HG03521 (cell line): ENCODE measurements at regions not wholly inside any gene's neighbourhood (a gene's known extent, or its start where the extent isn't known, plus 50 kb on each side); places are given as distances from the start of the nearest gene placed in this dataset.
"Not testable (repeated sequence)": the region's sequence is repeated elsewhere in the genome, so short reads cannot be mapped to it uniquely, and the experiment has no call there.

Source experiments
- ATAC-seq: cut with Tn5 transposase; IDR thresholded peaks from one replicate; pipeline ENCODE4 v1.9.1; 2021; ENCODE audit warnings: mild to moderate bottlenecking, moderate library complexity; ENCODE audit not compliant: unreplicated experiment

DNA sequence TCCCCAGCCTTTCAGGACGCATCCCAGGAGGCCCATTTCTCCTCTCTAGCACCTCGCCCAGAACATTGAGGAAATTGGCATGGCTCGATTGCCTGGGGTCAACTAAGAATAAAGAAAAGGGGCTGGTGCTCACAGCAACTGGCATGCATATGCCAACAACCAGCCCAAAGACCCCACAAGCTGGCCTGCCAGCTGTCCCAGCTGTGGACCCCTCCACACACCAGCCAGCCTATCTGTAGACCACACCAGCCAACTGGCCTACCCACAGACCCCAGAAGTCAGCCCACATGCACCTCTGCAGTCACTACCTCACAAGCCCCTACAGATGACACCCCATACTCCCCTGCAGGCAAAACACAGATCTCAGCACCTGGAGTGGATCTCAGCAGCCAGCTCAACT, 123.8 kb upstream of the ID2 start:
- no peak for ATAC-seq

DNA sequence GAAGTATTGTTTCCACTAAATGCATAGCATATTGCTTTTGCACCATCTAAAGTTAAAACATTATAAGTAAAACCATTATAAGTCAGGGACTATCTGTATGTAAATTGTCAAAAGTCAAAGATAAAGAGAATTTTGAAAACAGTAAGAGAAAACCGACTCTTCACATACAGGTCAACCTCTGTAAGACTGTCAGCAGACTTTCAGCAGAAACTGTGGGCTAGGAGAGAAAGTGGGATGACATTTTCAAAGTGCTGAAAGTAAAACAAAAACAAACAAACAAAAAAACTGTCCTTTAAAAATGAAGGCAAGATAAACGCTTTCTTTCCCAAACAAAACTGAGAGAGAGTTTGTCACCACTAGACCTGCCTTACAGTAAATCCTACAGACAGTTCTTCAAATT, 122.9 kb upstream of the ID2 start:
- ATAC-seq = no peak

- no peak for ATAC-seq
These were observed 122.1 kb upstream of the ID2 start for GRCh38 chr2:8559805-8560204.

DNA sequence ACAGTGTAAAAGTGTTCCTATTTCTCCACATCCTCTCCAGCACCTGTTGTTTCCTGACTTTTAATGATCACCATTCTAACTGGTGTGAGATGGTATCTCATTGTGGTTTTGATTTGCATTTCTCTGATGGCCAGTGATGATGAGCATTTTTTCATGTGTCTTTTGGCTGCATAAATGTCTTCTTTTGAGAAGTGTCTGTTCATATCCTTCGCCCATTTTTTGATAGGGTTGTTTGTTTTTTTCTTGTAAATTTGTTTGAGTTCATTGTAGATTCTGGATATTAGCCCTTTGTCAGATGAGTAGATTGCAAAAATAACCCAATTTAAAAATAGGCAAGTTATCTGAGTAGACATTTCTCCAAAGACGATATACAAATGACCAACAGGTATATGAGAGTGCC, 120.2 kb upstream of the ID2 start:
- ATAC-seq = not testable (repeated sequence)

DNA sequence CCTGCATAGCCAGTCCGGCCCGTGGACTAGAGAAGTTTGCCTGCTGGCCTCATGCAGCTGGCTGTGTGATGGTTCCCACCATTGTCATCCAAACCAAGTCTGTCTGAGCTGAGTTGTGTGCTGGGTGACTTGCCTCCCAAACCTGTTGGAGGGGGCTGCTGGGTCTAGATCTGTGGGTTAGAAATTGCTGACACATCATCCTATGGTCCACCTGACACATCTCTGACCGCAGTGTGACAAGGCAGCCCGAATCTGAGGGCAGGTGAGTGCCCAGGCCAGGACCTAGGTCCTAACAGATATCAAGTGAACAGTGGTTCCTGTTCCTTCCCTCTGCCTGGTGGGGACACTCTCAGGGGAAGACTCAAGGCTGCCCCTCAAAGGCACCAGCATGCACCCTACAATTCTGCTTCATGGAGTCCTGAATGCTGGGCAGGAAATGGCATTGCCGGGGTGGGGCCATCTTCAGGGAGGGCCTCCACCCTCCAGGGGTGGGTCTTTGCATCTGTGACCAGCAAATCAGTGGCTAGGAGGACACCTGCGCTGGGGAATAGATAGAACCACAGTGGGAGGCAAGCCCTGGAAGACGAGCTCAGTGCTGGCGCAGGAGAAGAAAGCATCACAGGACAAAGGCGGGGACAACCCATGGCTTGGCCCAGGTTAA, 117.9 kb upstream of the ID2 start:
- no peak for ATAC-seq

DNA sequence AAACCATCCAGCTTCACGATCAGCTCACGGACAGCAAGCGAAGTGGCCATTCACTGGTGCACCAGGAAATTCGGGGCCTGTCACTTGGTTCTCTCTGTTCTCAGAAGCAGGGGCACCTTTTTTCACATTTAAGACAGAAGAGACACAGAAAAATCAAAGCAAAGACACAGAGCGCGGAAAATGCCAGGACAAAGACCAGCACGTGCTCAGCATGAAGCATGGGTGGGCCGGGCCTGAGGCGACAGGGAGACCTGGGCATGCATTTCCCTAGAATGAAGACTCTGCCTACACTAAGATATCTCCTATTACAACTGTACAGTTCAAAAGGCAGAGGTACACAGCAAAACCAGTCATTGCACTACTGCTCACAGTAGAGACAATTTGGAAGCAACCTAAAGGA, 117.4 kb upstream of the ID2 start:
- ATAC-seq = no peak

DNA sequence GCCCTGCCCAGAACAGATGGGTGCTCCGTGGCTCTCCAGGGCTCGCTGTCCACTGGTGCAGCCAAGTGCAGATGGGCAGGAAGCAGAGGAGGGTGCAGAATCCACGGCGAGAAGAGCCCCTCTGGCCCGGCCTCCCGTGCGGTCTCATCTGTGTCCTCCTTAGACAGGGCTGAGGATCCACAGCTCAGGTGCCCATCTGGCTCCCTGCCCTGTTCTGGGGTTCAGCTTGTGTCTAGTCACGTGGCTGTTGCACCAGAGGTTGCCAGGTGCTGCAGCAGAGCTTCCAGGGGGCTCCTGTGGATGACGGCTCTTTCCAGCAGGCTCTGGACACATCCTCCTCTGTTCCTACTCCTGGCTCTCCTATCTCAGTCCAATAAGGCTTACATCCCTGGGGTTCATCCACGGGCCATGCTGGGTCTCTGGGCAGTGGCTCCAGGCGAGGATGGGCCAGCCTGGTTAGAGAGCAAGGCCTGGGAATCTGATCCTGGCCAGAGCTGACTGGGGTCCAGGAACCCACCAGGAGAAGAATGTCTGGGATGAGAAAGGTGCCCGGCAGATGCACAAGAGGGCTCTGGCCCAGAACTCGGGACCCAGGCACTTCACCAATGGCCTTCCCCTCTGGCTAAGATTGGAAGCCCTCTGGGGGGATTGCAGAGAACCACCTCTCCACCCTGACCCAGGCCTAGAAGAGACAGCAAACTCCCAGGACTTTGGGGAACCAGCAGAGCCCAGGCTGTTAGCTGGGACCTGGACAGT, 116.3 kb upstream of the ID2 start:
- no peak for ATAC-seq

DNA sequence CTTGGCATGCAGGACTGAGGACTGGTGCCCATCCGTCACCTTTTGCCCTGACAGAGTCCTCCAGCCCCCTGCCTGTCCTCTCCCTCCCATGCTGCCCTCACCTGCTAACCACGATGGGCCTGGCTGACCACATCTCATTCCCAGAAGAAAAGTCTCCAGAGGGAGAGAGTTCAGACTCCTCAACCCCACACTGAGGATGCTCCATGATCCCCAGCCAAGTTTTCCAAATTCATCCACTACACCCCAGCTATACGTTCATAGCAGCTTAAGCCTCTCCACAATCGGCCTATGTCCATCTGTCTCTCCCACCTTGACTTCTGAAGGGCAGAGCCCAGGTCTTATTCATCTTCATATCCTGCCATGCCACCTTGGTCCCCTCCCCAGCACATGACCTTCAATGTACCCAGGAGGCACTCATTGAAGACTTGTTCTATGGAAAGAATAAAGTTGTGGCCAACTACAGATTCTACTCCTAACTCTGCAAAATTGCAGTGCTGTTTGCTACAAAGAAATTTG, 115.6 kb upstream of the ID2 start:
- ATAC-seq = no peak

GRCh38 chr2:8566774-8567468, 114.9 kb upstream of the ID2 start:
- no peak for ATAC-seq

GRCh38 chr2:8567469-8568260, 114.2 kb upstream of the ID2 start:
- ATAC-seq = no peak

- no peak for ATAC-seq
These were observed 113.1 kb upstream of the ID2 start for GRCh38 chr2:8568543-8569302.

GRCh38 chr2:8569332-8569930, 112.4 kb upstream of the ID2 start:
- no peak for ATAC-seq

DNA sequence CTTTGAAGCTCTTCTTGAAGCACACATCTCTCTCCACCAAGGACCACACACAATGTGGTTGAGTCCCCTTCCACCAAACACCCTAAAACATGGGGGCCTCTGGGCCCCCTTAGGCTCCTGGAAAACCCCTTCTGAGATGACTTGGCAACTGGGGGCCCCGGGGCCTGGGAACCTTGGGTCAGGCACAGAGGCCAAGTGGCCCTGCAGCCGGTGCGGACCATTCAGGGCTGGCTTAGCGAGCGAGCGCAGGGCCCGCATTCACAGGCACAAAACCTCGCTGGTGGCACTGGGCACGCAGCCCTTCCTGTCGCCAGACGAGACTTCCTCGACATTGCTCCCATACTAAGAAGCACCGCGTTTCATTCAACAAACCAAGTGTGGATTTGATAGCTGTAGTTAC, 111.2 kb upstream of the ID2 start:
- ATAC-seq = no peak

DNA sequence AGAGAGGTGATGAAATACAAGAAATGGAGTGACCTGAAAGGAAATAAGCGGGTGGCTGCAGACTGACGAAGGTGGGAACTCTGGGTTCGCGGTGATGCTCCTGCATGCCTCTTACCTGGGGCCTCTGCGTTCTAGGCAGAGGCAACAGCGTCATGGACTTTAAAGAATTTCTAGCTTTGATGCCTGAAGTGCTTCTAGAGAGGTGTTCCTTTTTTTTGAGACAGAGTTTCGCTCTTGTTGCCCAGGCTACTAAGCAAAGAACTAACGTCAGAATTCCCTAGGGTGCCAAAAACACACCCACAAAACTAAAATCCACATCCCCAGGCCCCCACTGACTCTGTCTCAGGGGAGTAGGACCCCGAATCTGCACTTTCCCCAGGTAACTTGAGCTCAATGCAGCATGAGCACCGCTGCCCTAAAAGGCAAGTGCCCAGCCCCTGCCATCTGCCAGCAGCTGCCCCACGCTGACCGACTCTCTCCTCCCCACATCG, 110.5 kb upstream of the ID2 start:
- no peak for ATAC-seq

GRCh38 chr2:8571792-8572499, 109.9 kb upstream of the ID2 start:
- ATAC-seq = no peak

DNA sequence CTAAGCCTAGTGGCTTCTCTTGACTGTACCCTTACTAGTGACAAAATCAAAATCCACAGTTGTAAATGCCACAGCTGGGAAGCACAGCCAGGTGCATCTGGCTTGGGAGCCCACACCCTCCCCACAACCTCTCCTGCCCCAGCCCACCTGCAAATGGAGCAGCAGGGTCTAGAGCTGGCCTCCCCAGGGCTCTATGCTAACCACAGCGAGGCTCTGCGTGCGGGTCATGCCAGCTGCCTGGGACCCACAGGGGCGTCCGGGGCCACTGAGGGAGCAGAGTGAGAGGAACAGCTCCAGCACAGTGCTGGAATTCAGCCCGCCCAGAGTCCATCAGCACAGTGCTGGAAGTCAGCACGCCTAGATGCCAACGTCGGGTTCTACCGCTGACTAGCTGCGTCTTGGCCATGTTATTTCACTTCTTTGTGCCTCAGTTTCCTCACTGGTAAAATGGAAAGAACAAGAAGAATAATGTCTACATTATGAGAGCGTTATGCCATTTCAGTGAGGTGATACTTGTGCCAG, 109.1 kb upstream of the ID2 start:
- no peak for ATAC-seq

GRCh38 chr2:8573234-8573941, 108.5 kb upstream of the ID2 start:
- ATAC-seq = no peak

- ATAC-seq = no peak
These were observed 108.0 kb upstream of the ID2 start for GRCh38 chr2:8573942-8574195.
